Non-pigmented ciliary epithelial cell (primary cell): ENCODE measurements at regions not wholly inside any gene's neighbourhood (a gene's known extent, or its start where the extent isn't known, plus 50 kb on each side); places are given as distances from the start of the nearest gene placed in this dataset.

Experiments
- DNase-seq: peaks from one replicate; pipeline ENCODE4 v3.0.0-alpha.2; 2010; ENCODE audit warnings: low read depth

DNA sequence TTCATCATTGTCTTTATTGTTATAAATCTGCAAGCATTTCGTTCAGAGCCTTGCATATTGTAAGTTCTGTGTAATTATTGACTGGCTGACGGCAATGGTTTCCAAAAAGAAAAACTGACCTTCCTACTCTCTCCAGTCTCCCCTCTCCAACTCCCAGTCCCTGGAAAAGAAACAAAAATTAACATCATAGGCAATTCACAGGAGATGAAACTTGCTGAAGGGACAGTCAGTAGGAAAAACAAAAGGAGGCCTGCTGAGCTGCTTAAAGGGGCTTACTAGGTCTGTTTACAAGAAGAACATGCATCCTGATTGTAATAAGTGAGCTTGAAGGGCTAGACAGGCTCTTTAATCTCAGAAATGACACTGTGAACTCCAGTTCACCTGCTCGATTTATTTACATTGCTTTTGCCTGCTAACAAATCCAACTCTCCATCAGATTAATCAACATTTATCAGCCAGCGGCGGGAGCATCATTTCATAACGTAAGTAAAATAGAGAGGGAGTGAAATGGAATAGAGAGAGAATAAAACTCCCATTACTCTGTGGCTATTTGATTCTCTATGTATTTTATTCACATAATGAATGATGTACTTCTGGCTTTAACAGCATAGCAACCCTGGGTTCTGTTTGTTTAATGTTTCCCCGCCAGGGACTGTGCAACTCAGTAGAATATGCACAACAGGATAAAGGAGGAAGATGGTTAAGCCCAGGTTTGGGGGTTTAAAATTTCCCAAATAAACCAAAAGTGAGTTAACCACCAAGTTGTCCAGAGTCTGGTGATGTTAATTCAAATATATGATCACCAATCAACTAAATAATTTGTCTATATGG lies 256.7 kb upstream of the SETBP1 start:
- DNase-seq: no peak

DNA sequence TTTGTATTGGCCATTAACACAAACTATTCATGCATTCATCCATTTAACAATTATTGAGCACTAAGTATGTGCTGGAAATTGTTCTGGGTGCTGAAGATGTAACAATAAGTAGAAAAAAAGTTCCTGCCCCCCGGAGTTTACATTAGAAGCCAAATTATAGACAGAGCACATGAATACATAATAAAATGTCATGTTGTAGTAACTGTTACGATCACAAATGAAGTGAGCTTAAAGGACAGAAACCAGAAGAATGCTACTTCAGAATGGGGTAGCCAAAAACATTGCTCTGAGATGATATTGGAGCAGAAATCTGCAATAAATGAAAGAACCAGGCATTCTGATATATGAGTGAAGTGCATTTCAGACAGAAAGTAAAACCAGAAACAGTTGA lies 256.0 kb upstream of the SETBP1 start:
- no peak for DNase-seq

DNA sequence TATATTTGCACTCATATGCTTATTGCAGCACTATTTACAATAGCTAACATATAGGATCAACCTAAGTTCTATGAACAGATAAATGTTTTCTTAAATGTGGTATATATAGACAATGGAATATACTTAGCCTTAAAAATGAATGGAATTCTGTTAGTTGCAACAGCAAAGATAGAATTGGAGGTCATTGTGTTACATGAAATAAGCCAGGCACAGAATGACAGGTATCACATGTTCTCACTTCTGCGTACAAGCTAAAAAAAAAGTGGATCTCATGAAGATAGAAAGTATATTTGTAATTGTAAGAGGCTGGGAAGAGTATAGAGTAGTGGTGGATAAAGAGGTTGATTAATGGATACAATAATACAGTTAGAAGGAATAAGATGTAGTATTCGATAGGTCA lies 255.5 kb upstream of the SETBP1 start:
- DNase-seq: no peak

DNA sequence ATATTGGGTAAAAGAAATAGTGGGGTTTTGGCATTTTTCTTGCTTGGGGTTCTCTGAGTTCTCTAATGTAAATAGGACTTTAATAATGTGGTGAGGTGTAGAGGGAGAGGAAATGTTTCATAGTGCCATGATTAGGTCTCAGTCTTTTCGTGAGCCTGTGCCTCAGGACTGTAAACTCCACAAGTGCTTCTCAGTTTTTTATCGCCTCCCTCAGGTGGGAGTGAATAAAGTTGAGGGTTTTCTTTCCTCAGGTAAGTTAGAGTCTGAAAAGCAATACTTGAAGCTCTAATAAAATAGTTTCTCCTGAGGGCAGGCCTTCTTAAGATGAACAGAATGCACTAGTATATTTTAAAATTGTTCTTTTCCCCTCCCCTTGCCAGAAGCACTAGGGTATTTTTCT lies 243.1 kb upstream of the SETBP1 start:
- no peak for DNase-seq

DNA sequence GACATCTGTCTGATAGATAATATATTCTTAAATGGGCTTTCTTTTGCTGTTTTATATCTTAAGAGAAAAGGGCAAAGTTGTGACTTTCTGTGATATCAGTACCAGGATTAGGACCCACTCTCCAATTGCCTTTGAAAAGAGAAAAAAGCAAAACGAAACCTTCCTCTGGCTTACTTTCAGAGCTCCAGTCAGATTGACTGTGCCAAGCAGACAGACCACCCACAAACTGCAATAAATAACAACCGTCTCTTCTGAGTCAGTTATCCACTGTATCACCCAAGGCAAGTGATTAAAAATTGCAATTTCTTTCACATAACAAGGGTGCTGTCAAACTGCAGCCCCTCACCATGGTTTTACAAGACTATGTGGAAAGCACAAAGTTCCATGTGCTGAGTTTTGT lies 230.5 kb upstream of the SETBP1 start:
- DNase-seq: no peak

DNA sequence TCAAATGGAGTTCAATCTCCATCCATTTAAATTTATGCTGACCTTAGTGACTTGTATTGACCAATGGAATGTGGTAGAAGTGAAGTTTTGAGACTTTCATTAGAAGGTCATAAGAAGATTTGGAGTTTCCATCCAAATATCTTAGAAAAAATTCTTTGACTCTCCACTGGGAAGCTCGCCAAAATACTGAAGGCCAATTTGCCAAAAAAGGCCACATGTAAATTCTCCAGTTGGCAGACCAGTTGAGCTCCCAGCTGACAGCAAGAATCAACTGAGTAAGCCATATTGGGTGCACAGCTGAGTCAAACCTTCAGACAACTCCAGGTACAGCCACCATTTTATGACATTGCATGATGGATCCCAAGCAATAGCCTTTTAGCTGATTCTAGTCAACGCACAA lies 228.3 kb upstream of the SETBP1 start:
- no peak for DNase-seq

DNA sequence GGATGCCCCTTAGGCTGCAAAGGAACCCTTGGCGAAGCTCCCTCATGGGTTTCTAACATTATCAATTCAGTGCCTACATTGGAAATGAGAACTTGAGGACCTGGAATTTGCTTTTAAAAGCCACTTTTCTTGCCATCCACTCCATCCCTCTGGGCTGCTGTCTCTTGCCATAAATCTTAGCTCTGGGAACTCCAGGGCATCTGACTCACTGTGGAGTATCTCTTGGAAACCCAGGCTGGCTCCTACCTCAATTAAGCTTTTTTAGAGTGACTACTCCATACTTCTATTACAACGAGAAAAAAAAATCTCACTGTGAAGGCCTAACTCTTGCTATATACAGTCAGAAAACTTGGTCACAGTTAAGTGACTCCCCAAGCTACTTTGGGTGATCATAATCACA lies 227.2 kb upstream of the SETBP1 start:
- no peak for DNase-seq

DNA sequence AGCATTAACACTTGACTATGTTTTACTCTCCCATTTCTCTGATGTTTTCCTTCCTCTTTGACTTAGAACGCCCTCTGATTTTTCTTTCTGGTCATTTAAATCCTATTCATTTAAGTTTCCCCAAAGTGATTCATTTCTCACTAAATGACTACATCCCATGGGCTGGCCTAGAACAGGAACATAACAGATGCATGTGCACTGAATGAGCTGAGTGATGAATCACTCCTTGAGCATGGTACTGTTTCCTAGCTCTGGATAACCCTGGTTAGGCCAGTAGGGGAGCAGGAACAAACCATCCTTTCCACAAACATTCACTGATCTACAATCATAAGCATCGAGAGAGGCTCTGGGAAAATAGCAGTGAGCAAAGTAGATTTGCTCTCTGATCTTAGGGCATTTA lies 221.9 kb upstream of the SETBP1 start:
- peak; percentile 78 for DNase-seq

DNA sequence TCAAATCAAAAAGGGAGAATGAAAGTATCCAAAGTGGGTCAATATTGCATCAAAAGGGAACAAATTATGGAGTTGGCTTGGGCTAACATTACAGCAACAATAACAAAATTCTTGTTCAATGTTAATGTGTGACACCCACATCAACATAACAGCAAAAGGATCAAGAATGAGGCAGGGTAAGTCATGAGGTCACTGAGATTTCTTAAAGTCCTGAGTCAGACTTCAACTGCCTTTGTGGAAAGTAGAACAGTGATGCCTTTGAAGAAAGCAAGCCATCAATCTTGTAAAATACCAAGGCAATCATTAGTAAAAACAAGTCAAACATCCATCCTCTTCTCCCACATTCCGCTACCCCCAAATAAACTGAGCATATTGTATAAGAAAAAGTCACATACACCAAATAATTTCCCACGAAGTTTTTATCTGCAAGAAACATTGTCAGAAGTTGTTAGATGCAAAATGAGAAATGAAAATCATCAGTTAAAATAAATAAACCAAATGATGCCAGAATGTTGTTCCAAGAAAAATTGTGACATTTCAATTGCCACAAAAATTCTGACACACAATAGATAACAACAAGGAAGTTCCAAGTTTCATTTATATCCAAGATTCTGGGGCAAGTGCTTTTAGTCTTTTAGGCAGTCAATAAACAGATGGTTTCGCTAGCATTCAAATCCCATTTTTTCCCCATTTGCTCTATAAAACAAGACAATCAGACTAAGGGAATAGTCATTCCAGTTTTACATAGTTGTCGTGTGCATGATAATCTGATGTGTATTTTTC lies 216.1 kb upstream of the SETBP1 start:
- DNase-seq: no peak

DNA sequence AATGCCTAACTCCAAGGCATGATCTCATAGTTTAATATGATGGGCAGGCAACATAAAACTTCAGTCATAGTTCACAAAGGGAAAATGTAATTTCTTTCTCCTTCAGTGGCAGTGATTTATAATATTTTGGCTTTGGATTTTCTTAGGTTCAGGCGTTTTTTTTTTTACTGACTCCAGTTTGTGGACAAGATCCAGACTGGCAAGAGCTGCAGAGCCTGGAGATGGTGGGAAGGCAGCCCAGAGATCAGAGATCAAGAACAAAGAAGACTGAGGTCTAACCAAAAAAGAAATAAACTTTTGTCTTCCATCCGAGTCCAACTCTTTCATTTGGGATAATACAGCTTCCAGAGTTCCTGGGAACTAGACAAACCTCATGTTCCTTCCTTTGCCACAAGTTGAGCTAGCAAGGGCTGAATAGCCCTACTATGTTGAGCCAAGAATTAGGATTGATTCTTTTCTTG lies 215.3 kb upstream of the SETBP1 start:
- no peak for DNase-seq

DNA sequence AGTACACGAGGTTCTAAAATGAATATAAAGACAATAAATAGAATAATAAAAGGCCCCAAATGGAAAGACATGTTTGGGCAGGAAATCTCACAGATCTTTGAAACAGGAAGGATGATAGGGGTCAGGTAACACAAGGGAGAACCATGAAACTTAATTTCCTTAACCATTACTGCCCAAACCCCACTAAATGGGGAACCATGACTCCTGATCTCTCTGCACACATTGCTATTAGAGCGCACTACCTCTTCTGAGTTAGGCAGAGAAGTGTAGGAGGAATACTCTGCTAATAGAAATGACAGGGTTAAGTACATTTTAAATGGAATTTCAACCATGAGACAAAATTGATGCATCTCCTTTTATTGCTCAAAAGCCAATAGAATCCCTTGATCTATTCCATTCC lies 213.7 kb upstream of the SETBP1 start:
- no peak for DNase-seq

DNA sequence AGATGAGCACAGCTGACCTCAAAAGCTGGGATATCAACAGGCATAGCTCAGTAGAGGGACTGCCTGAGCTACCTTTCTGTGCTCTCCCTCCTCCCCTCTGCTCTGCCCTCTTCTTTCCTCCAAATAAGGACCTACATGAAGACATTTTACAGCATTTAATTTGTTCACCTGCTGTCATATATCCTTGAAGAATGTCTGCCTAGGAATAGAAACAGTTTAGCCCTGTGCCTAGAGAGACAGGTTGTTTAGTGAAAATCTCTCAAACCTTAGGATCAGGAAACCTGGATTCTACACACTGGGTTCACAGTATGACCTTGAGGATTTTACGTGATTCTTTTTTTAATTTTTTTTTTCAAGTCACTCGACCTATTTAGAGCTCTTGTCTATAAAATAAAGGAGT lies 213.0 kb upstream of the SETBP1 start:
- DNase-seq: no peak

DNA sequence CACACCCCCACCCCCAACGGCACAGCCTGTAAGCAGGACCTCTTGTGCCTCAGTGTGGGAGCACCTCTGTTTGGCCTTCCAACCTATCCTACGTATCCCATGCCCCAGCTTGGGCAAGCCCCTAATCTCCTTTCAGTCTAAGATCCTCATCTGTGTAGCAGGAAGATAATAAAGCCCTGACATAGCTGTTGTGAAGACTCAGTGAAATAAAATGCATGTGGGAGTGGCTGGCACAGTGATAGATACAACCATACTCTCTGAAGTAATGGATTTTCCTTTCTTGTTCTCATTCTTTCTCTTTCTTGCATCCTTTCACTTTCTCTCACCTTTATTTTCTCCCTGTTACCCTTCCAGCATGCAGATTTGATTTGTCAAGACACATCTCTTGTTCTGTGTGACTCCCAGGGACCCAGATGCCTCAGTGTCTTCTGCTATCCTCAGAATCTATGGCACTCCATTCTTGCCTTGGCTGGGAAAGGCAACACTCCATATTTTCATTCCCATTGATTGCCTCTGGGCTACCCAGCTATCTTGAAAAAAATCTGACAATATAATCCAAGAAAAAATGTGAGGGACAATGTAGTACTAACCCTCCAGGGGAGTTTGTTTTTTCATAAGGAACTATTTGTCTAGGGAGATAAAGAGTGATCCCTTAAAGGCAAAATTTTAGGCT lies 207.2 kb upstream of the SETBP1 start:
- no peak for DNase-seq

DNA sequence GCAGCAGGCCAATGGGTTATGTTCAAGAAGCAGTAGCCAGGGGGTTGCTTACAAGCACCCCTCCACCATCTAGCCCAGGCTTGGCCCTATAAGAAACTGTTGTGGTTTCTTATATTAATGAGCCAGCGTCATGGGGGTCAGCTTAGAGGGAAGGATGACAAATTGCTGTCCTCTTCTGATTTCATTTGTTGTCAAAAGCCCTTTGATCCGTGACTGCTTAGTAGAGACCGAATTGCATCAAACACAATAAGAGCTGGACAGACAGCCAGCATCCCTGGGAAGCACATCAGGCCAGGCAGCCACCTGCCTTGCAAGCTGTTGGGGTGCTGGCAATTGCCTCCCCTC lies 206.6 kb upstream of the SETBP1 start:
- no peak for DNase-seq

DNA sequence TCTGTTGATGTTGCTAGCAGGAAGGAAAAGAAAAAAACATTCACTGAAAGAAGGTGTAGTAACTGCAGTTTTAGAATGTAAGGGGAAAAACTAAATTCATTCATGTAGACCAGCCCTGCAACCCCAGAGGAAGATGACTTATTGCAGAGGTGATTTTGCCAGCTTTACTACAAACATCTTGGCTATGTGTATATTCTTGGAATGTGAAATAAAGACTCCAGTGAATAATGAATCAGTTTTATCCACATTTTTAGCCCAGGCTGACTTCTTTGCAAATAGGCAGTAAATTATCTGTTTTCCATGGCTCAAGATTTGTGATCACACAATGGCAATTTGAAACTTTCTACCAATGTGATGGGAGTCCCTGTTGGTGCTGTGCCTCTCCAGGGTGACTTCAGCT lies 206.1 kb upstream of the SETBP1 start:
- no peak for DNase-seq

DNA sequence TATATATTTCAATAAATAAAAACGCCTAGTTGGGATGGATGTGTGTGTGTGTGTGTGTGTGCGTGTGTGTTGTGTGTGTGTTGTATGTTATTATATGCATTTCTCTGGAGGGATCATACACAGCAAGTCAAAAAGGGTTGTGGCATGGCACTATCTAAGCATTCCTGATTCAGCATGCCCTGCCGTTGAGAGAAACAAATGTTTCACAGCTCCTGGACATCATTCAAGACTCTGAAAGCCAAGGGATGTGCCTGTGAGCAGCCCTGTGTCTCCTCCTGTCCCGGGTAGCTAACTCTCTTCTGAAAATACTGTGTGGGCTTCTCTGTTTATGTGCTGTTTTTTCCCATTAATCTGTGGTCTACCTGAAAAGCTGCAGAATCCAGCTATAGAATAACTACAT lies 197.9 kb upstream of the SETBP1 start:
- no peak for DNase-seq

DNA sequence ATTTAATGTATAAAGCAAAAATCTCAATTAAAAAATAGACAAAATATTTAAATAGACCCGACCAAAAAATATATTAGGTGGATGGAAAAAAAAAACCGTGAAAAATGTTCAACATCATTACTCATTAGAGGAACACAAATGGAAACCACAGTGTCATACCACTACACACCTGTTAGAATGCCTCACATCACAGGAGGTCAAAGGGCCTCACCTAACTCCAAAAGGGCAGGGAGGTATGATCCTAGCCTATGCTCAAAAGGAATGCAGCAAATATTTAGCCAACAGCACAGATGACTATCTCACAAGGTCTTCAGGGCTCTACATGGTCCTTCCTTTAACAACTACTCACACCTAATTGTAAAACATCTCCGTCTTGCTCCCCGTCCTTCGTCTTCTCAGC lies 185.5 kb upstream of the SETBP1 start:
- DNase-seq: no peak

DNA sequence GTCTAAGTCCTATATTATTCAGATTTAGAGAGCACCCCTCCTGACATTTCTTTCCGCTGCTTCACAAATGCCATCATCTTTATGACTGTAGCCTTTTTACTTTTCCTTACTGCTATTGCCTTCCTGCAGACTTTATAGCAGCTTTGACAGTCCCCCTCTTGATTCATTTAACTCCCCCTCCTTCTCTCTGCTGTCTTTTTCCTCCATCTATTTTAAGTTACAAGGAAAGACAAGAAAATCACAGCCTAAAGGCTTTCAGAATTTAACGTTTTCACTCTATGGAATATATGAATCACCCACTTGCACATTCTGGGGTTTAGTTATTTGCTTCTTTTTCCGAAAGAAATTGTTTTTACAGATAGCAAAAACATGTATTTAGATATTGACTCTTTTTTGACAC lies 183.4 kb upstream of the SETBP1 start:
- no peak for DNase-seq

DNA sequence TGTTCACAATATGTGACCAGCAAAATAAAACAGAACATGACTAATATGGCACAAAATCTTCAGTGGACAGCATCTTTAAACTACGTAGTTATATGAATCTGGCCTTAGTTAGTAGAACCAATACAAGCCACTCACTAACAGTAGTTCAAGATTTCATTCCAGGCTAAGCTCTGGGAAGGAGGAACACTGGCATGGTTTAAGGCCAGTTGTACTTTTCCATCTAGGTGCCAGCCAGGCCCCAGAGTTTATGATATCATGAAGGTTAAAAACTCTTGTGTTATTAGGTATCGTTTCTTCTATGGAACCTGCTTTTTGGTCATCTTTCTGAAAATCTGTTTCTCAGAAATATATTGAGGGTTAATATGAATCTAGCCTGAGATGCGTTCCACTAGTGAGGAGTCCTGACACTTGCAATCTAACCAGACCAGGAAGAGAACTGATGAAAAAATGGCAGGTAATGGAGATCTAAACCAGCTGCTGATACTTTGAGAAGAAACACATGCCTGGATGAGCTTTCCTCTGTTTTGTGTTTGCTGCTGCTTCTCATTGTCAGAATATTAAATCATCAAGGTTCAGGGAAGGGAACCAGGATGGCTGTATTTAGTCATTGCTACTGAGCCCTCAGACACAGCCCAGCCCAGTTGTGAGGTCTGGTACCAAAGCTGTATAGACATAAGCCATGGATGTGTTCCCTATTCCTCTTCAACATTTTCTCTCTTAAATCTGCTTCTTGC lies 182.8 kb upstream of the SETBP1 start:
- DNase-seq: no peak

DNA sequence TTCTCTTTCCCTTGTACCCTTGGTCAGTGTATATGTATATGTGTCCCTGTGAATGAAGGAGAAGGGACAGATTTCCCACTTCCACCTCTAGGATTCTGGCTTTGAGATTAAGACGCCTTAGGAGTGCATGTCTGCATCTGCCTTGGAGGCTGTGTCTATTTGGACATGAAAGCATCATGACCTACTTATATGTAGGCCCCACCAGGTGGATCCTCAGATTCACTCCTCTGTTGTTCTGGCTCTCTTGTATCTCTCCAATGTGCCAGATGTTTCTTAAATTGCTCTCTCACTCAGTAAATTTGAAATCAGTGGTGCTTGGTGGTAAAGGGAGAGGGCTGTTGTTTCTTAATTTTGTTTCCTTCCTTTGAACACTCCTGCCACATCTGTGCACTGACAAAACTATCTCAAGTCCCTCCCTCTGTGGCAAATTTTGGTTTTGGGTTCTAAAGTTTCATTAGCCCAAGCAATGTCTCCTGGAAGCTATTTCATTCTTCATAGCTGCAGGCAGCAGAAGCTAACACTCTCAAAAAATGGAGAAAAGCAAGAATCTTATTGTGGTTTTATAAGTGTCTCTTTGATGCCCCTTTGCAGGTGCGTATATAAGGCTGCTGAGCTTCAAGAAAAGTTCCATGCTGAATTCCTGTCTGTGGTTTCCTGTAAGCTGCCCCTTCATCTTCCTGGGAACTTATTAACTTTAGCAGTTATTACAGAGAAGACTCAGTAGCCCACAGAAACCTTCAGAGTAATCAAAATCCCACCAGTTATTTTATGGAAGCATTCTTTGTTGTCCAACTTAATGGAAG lies 179.7 kb upstream of the SETBP1 start:
- no peak for DNase-seq

DNA sequence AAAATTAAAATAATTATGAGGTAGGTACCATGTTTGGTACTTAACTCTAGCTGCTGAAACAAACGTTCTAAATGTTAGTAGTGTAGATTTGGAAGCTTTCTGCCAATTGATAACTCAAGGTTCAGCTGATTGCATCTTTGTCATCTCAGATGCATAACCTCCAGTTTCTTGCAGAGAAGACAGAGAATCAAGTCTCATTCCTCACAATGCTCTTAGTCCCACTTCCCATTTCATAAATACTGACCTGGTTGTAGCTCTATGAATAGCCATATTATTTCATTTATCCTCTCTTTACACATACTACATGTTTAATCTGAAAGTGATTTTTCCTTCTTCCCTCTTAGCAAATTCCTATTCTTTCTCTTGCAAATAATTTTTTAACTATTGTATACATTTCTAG lies 178.5 kb upstream of the SETBP1 start:
- no peak for DNase-seq

DNA sequence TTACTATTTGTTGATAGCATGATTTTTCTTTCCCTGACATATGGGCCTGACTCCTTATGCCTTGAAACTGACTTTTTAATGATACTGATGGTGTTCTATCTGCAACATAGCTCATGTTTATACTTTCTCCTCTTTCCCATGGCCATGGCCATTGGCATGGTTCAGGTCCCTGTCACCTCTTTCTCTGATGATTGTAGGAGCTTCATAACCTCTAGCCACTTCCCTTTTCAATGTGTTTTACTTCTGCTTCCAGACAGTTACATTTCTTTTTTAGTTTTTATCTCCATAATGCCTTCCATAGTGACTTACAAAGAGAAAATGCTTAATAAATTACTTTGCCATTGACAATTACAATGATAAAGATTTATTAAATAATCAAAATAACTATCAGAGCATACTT lies 177.9 kb upstream of the SETBP1 start:
- DNase-seq: no peak
